ENCODE measurements at regions not wholly inside any gene's neighbourhood (a gene's known extent, or its start where the extent isn't known, plus 50 kb on each side); places are given as distances from the start of the nearest gene placed in this dataset.

GRCh38 chr7:67448271-67448670, 451.6 kb downstream of the TYW1 start:
- no peaks in the 10 kb centered on the region for H3K27me3 ChIP-seq
- no peaks in the 10 kb centered on the region for H3K36me3 ChIP-seq
- no peak overlapping the region for H3K27ac ChIP-seq
- TF ChIP-seq CTCF (IDR thresholded peaks at IDR 0.05), result no peak
- peaks cover 0 to 6% of the 10 kb centered on the region in 2 donors for H3K9me3 ChIP-seq
- no peak overlapping the region for H3K4me3 ChIP-seq
- H3K4me1 ChIP-seq, result no peaks in the 10 kb centered on the region
- DNase-seq (ENCODE audit: low spot score), result no peak

- Histone ChIP-seq H3K27me3 (no peaks in the 10 kb centered on the region), H3K4me3 (no peak overlapping the region), H3K36me3 (no peaks in the 10 kb centered on the region), H3K27ac (no peak overlapping the region), H3K9me3 (no peaks in the 10 kb centered on the region), H3K4me1 (no peaks in the 10 kb centered on the region)
- no peak for DNase-seq (ENCODE audit: low spot score)
- TF ChIP-seq CTCF (IDR thresholded peaks at IDR 0.05), result no peak
Observed at GRCh38 chr7:67450171-67450570, 453.5 kb downstream of the TYW1 start.

GRCh38 chr7:67451306-67451705, 454.7 kb downstream of the TYW1 start:
- Histone ChIP-seq H3K4me3 (no peak overlapping the region), H3K4me1 (no peaks in the 10 kb centered on the region), H3K27ac (no peak overlapping the region), H3K27me3 (no peaks in the 10 kb centered on the region), H3K36me3 (no peaks in the 10 kb centered on the region), H3K9me3 (no peaks in the 10 kb centered on the region)
- no peak for DNase-seq (ENCODE audit: low spot score)
- no peak for TF ChIP-seq CTCF (IDR thresholded peaks at IDR 0.05)

GRCh38 chr7:67452516-67453026, 455.9 kb downstream of the TYW1 start:
- Histone ChIP-seq H3K27me3 (no peaks in the 10 kb centered on the region), H3K36me3 (no peaks in the 10 kb centered on the region), H3K4me1 (no peaks in the 10 kb centered on the region), H3K9me3 (no peaks in the 10 kb centered on the region), H3K27ac (no peak overlapping the region), H3K4me3 (no peak overlapping the region)
- DNase-seq (ENCODE audit: low spot score), result no peak
- TF ChIP-seq CTCF (IDR thresholded peaks at IDR 0.05), result no peak

GRCh38 chr7:67453580-67454380, 457.1 kb downstream of the TYW1 start:
- no peak for DNase-seq (ENCODE audit: low spot score)
- H3K27me3 ChIP-seq, result no peaks in the 10 kb centered on the region
- H3K9me3 ChIP-seq, result no peaks in the 10 kb centered on the region
- TF ChIP-seq CTCF (IDR thresholded peaks at IDR 0.05), result no peak
- no peaks in the 10 kb centered on the region for H3K4me1 ChIP-seq
- no peak overlapping the region for H3K4me3 ChIP-seq
- no peak overlapping the region for H3K27ac ChIP-seq
- H3K36me3 ChIP-seq, result no peaks in the 10 kb centered on the region

GRCh38 chr7:67455508-67455907, 458.9 kb downstream of the TYW1 start:
- Histone ChIP-seq H3K9me3 (no peaks in the 10 kb centered on the region), H3K4me1 (no peaks in the 10 kb centered on the region), H3K27me3 (no peaks in the 10 kb centered on the region), H3K27ac (no peak overlapping the region), H3K4me3 (no peak overlapping the region), H3K36me3 (no peaks in the 10 kb centered on the region)
- no peak for DNase-seq (ENCODE audit: low spot score)
- TF ChIP-seq CTCF (IDR thresholded peaks at IDR 0.05), result no peak
